ENCODE measurements at regions not wholly inside any gene's neighbourhood (a gene's known extent, or its start where the extent isn't known, plus 50 kb on each side); places are given as distances from the start of the nearest gene placed in this dataset.

DNA sequence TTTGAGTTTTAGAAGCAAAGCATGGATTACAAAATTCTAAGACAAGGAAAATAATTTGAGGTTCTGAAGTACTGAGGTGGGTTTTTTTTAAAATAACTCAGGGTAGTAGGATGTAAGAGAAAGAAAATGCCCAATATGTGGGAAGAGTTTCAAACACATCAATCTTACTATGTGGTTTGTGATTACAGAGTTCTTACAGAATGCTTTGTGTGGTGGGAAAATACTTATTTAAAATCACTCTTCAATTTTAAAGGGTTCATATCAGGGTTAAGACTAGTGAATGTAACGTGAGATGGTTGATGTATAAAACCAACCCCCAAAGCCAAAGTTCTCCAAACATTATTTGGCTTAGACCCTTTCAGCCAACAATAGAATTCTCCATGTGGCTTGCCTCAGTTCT, 173.5 kb downstream of the UBE2E3 start:
- TF ChIP-seq ZNF70 (CRISPR knock-in tag; IDR thresholded peaks at IDR 0.05) (no peak), PATZ1 (CRISPR knock-in tag; IDR thresholded peaks at IDR 0.05; ENCODE audit: borderline replicate concordance) (no peak), ZFP30 (CRISPR knock-in tag; IDR thresholded peaks at IDR 0.05) (no peak), TOX (CRISPR knock-in tag; IDR thresholded peaks at IDR 0.05; ENCODE audit: borderline replicate concordance) (no peak), RARB (CRISPR knock-in tag; IDR thresholded peaks at IDR 0.05) (no peak), POU6F1 (CRISPR knock-in tag; IDR thresholded peaks at IDR 0.05; ENCODE audit: borderline replicate concordance, low read depth) (no peak), TCF4 (CRISPR knock-in tag; IDR thresholded peaks at IDR 0.05; ENCODE audit: borderline replicate concordance) (no peak), BACH2 (CRISPR knock-in tag; IDR thresholded peaks at IDR 0.05; ENCODE audit: borderline replicate concordance) (no peak), CSDC2 (CRISPR knock-in tag; IDR thresholded peaks at IDR 0.05) (no peak), OSR1 (CRISPR knock-in tag; IDR thresholded peaks at IDR 0.05) (no peak)
- TF ChIP-seq, protein P1, sequence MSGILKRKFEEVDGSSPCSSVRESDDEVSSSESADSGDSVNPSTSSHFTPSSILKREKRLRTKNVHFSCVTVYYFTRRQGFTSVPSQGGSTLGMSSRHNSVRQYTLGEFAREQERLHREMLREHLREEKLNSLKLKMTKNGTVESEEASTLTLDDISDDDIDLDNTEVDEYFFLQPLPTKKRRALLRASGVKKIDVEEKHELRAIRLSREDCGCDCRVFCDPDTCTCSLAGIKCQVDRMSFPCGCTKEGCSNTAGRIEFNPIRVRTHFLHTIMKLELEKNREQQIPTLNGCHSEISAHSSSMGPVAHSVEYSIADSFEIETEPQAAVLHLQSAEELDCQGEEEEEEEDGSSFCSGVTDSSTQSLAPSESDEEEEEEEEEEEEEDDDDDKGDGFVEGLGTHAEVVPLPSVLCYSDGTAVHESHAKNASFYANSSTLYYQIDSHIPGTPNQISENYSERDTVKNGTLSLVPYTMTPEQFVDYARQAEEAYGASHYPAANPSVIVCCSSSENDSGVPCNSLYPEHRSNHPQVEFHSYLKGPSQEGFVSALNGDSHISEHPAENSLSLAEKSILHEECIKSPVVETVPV (CRISPR knock-in tag; IDR thresholded peaks at IDR 0.05): no peak
- TF ChIP-seq, protein P2, sequence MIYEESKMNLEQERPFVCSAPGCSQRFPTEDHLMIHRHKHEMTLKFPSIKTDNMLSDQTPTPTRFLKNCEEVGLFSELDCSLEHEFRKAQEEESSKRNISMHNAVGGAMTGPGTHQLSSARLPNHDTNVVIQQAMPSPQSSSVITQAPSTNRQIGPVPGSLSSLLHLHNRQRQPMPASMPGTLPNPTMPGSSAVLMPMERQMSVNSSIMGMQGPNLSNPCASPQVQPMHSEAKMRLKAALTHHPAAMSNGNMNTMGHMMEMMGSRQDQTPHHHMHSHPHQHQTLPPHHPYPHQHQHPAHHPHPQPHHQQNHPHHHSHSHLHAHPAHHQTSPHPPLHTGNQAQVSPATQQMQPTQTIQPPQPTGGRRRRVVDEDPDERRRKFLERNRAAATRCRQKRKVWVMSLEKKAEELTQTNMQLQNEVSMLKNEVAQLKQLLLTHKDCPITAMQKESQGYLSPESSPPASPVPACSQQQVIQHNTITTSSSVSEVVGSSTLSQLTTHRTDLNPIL (CRISPR knock-in tag; IDR thresholded peaks at IDR 0.05; ENCODE audit: low read depth): no peak

Data from SK-N-SH treated with all-trans-retinoic acid at 6 μM for 48 hours (cell line).